ENCODE measurements at regions not wholly inside any gene's neighbourhood (a gene's known extent, or its start where the extent isn't known, plus 50 kb on each side); places are given as distances from the start of the nearest gene placed in this dataset.

- H3K4me3 ChIP-seq (ENCODE audit: low read length), result no peak overlapping the region
- 43% methylated on average over 6 of the region's 6 CpGs for WGBS (ENCODE audit: insufficient coverage)
- H3K9me3 ChIP-seq (ENCODE audit: control insufficient read depth, insufficient read depth, low read length), result no peaks in the 10 kb centered on the region
- peak in 1 of 3 donors; percentile 53 for ATAC-seq
- H3K36me3 Mint-ChIP-seq, result no peaks in the 10 kb centered on the region
- intact Hi-C loops (cut with micrococcal nuclease), result loop anchor here (1.0 kb wide), 1 partner anchor 782 kb away; no protein-coding TSS in a partner anchor
- no peaks in the 10 kb centered on the region for H3K27me3 Mint-ChIP-seq (ENCODE audit: low read depth in 2 of 2)
- no peak overlapping the region for H3K4me3 Mint-ChIP-seq
- H3K27ac Mint-ChIP-seq, result no peak overlapping the region
- peak in 1 of 2 donors; percentile 65 for DNase-seq
- H3K9me3 Mint-ChIP-seq, result no peaks in the 10 kb centered on the region
- H3K27ac ChIP-seq (ENCODE audit: low read length), result no peak overlapping the region
- H3K36me3 ChIP-seq (ENCODE audit: control insufficient read depth, insufficient read depth, low read length), result no peaks in the 10 kb centered on the region
- no peaks in the 10 kb centered on the region for H3K4me1 Mint-ChIP-seq
- H3K4me1 ChIP-seq (ENCODE audit: control insufficient read depth, insufficient read depth, low read length), result no peaks in the 10 kb centered on the region
- no peak for TF ChIP-seq CTCF (IDR thresholded peaks at IDR 0.05)
- no peaks in the 10 kb centered on the region for H3K27me3 ChIP-seq (ENCODE audit: control insufficient read depth, insufficient read depth, low read length)
These were observed 195.2 kb upstream of the DPPA4 start for GRCh38 chr3:109532257-109533216.

DNA sequence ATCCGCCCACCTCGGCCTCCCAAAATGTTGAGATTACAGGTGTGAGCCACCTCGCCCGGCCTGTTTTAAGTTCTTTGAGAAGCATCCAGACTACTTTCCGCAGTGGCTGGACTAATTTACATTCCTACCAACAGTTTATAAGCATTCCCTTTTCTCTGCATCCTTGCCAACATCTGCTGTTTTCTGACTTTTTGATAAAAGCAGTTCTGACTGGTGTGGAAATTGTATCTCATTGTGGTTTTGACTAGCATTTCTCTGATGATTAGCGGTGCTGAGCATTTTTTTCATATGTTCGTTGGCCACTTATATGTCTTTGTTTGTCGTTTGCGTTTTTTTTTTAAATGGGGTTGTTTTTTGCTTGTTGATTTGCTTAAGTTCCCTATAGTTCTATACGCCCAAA is 208.4 kb upstream of the DPPA4 start:
- H3K36me3 ChIP-seq (ENCODE audit: control insufficient read depth, insufficient read depth, low read length), result no peaks in the 10 kb centered on the region
- no peak for ATAC-seq
- Mint-ChIP-seq H3K27ac (no peak overlapping the region), H3K27me3 (ENCODE audit: low read depth in 2 of 2) (no peaks in the 10 kb centered on the region), H3K4me3 (no peak overlapping the region), H3K9me3 (peaks cover 2 to 3% of the 10 kb centered on the region in 2 donors), H3K36me3 (no peaks in the 10 kb centered on the region), H3K4me1 (no peaks in the 10 kb centered on the region)
- no peaks in the 10 kb centered on the region for H3K27me3 ChIP-seq (ENCODE audit: control insufficient read depth, insufficient read depth, low read length)
- WGBS (ENCODE audit: insufficient coverage), result 79% methylated on average over 10 of the region's 10 CpGs
- H3K4me3 ChIP-seq (ENCODE audit: low read length), result no peak overlapping the region
- H3K4me1 ChIP-seq (ENCODE audit: control insufficient read depth, insufficient read depth, low read length), result no peaks in the 10 kb centered on the region
- no peak overlapping the region for H3K27ac ChIP-seq (ENCODE audit: low read length)
- intact Hi-C loops (cut with micrococcal nuclease), result no loop called here
- TF ChIP-seq CTCF (IDR thresholded peaks at IDR 0.05), result no peak
- no peak for DNase-seq
- no peaks in the 10 kb centered on the region for H3K9me3 ChIP-seq (ENCODE audit: control insufficient read depth, insufficient read depth, low read length)

DNA sequence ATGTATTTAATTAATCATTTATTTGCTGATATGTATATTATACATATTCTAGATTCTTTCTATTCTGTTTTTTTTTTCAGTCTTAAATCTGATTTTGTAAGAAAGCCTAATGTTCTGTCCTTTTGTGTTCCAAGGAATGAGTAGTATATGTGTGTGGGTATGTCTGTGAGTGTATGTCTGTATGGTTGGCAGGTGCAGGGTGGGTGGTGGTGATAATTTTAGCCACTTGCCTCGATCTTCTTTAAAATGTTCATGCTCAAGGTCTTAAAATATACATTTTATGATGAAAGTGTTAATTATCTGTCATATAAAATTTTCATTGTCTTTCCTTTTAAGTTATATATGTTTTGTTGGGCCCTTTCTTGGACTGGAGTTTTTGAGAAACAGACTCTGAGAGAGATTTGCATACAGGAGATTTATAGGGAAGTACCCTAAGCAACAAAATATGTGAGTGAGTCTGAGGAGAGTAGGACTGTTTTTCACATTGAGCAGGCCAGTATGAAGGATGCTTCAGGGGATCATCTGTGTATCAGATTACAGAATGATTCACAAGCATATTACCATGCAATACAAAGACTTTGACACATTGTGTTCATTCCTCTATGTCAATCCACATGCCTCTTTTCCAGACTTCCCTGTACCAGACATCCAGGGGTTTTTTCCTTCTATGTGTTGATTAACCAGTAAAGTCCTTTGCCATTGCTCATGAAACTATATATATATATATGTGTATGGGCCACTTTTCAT is 211.0 kb upstream of the DPPA4 start:
- WGBS (ENCODE audit: insufficient coverage), result no CpG with 5 or more reads among the region's 1 CpG
- Histone ChIP-seq H3K27me3 (ENCODE audit: control insufficient read depth, insufficient read depth, low read length) (no peaks in the 10 kb centered on the region), H3K9me3 (ENCODE audit: control insufficient read depth, insufficient read depth, low read length) (no peaks in the 10 kb centered on the region), H3K27ac (ENCODE audit: low read length) (no peak overlapping the region), H3K4me3 (ENCODE audit: low read length) (no peak overlapping the region), H3K4me1 (ENCODE audit: control insufficient read depth, insufficient read depth, low read length) (no peaks in the 10 kb centered on the region), H3K36me3 (ENCODE audit: control insufficient read depth, insufficient read depth, low read length) (no peaks in the 10 kb centered on the region)
- H3K36me3 Mint-ChIP-seq, result no peaks in the 10 kb centered on the region
- H3K4me1 Mint-ChIP-seq, result no peaks in the 10 kb centered on the region
- H3K9me3 Mint-ChIP-seq, result peaks cover 0 to 3% of the 10 kb centered on the region in 2 donors
- DNase-seq, result no peak
- H3K4me3 Mint-ChIP-seq, result no peak overlapping the region
- no peak for ATAC-seq
- no peak for TF ChIP-seq CTCF (IDR thresholded peaks at IDR 0.05)
- H3K27ac Mint-ChIP-seq, result no peak overlapping the region
- no peaks in the 10 kb centered on the region for H3K27me3 Mint-ChIP-seq (ENCODE audit: low read depth in 2 of 2)
- intact Hi-C loops (cut with micrococcal nuclease), result no loop called here
